Right forelimb (tissue), 1 donor: ENCODE measurements at regions not wholly inside any gene's neighbourhood (a gene's known extent, or its start where the extent isn't known, plus 50 kb on each side); places are given as distances from the start of the nearest gene placed in this dataset.

Experiments
- DNase-seq: peaks from one replicate; pipeline ENCODE4 v3.0.0-alpha.2; 2018

DNA sequence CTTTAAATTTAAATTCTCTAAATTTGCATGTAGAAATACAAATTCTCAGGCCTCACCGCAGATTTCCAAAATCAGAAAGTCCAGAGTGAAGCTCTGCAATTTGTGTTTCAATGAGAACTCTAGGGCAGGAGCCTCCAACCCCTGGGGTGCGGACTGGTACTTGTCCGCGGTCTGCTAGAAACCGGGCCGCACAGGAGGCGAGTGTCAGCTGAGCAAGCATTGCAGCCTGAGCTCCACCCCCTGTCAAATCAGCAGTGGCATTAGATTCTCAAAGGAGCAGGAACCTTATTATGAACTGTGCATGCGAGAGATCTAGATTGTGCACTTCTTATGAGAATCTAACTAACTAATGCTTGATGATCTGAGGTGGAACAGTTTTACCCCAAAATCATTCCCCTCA, 203.0 kb upstream of the PCSK2 start:
- no peak for DNase-seq

DNA sequence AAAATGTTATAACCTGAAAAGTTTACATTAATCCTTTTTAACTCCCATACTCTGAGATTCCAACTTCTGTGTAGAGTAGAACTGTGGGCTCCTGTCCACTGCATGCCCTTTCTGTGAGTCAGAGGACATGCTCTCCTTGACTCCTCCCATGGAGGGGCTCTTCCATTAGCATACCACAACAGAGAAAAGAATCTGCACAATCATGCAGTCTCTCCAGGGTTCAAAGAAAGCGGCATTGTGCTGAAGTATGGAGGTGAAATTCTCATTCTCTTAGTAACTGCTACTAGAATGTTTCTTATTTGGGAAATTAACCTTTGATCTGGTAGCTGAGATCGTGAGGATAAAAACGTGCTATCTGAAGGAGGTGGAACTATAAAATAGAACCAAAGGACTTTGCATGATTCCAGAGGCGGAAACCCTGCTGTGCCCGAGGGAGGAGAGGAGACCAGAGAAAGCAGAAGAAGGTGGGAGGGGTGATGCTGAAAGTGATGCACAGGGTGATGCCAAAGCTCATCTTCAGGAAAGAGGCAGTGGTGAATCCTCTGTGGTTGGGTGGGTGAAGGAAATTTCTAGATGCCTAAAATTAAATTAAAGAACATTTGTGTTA, 202.2 kb upstream of the PCSK2 start:
- no peak for DNase-seq

DNA sequence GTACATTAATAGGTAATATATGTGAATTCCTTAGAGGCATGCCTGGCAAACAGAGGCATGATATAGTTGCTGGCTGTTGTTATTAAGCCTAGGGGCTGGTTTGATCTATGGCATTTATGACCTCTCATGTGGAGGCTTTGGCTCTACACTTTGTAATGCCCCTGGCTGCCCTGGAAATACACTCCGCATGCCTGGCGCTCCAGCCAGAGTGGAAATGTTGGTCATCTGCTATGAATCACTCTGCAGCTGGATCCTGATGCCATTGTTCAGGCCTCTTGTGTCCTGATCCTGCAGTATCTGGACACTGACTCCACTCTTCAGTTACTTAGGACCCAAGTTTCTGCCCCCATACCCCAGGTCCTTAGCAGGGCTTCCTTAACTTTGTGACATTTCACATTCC, 200.5 kb upstream of the PCSK2 start:
- DNase-seq = no peak

DNA sequence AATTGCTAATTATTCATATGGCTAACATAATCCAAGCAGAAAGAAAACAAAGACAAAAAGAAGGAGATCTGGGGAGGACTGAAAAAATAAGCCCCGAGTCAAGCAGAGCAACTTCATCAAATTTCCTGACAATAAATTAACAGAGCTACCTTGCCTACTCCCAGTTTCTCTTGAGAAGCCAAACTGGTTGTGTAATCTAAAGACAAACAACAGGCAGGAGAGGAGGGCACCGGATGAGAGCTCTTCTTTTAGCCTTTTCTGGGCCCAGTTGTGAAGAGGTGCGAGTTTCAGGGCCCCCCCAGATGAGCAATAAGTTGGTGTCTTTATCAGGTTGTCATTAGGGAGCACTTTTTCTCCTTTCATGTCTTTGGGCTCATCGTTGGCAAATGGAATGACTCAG, 197.1 kb upstream of the PCSK2 start:
- no peak for DNase-seq

DNA sequence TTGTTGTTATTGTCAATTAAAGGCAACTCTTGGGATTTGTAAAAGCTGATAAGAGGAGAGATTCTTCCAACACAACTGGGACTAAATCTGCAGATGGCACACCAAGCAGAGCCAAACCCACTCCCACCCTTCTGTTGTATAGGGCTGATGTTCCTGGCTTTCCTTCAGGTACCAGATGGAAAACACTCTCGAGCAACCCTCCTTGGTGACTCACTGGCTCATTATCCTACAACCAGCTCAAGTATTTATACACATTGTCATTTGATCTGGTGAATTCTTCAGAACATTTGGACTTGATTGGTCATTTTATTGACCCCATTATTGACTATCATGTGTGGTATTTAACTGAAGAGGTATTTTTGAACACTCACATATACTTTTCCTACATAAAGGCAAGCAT, 190.3 kb upstream of the PCSK2 start:
- DNase-seq = no peak

GRCh38 chr20:17042122-17042521, 184.7 kb upstream of the PCSK2 start:
- no peak for DNase-seq

DNA sequence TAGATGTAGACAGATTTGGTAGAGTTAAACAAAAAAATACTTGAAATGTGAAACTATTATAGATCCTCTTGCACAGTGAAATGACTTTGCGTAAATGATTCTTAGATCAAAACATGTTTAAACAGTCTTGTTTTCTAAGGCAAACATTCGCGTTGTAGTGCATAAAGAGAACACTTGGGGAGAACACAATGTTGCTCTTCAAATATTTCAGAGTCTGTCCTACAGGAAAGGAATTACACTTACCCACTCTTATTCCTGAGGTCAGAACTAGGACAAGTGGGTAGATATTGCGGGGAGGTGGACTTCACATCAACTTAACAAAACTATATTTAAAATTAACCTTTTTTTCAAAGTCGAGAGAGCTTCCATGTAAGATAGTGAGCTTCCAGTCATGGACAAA, 183.5 kb upstream of the PCSK2 start:
- no peak for DNase-seq

DNA sequence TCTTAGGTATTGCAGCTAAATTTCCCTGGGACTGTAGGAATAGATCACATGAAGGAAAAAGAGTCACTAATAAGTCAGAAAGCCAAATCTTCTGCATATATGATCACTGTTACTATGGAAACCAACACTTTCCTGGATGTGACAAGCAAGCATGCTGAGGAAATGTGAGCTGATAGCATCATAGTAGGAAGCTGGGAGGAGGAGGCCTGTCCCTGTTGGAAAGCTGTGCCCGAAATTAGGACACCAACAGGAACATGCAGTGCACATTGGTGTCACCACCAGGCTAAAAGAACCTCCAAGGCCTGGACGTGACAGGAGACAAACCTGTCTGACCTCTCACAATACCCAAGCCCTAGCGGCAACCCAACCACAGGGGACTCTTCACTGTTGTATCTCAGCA, 181.9 kb upstream of the PCSK2 start:
- DNase-seq = no peak

DNA sequence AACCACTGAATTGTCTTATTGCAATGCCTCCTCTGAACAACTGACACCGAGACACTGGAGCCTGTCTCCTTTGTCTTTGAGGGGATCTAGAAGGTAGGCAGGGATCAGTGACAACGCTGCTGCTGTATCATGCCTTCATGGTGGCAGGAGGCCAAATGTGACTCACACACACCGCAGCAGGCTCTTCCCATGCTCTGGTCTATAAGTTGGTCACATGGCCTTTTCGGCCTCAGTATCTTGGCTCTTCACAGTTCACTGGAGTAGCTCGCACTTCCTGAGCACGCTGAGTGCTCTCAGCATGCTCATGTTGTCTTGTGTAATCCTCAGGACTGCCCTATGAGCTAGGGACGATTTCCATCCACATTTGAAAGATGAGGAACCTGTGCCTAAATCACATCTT, 167.4 kb upstream of the PCSK2 start:
- DNase-seq = no peak

DNA sequence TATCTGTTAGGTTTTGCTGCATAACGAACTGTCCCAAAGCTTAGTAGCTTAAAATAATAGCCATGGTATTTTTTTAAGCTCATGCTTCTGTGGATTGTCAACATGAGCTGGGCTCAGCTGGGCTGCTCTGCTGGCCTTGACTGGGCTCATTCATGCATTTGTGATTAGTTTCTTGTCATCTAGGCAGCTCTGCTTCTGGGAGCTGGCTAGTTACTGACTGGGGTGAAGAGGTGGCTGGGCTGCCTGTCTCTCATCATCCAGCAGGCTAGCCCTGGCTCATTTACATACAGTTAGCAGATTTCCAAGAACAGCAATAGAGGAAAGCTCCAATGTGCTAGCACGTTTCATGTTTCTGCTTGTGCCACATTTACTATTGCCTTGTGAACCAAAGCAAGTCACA, 165.1 kb upstream of the PCSK2 start:
- DNase-seq = no peak

DNA sequence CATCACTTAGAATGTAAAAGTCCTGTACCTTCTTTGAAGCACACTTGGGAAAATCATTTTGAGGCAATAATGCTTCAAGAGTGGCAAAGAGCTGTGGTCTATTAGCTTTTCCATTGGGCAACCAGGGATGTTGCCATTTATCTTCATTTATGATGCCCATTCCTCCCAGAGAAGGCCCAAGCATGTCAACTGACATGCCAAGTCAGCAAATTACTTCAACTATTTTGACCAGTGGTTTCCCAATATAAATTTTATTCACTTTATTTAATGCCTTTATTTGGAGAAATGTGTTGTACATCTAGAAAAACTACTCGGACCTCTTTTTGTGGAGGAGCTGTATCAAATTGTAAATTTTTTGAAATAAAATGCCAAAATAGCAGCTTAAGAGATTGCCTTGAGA, 164.1 kb upstream of the PCSK2 start:
- no peak for DNase-seq

DNA sequence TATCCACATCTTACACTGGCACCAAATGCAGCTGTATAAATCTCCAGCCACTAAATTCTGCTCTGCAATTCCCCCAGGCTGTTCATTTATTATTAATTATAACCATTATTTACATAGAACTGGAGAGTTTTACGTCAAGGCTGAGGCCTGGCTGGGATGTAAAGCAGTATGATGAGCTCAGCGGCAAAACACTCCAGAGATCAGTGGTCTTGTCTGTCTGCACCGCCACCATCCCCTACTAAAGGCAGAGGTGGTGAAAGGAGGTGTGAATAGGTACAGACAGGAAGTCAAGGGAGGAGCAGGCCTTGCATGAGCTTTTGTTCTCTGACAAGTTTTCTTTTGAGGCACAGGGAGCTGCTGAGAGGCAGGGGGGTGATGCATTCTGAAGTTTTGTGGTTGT, 159.9 kb upstream of the PCSK2 start:
- no peak for DNase-seq

DNA sequence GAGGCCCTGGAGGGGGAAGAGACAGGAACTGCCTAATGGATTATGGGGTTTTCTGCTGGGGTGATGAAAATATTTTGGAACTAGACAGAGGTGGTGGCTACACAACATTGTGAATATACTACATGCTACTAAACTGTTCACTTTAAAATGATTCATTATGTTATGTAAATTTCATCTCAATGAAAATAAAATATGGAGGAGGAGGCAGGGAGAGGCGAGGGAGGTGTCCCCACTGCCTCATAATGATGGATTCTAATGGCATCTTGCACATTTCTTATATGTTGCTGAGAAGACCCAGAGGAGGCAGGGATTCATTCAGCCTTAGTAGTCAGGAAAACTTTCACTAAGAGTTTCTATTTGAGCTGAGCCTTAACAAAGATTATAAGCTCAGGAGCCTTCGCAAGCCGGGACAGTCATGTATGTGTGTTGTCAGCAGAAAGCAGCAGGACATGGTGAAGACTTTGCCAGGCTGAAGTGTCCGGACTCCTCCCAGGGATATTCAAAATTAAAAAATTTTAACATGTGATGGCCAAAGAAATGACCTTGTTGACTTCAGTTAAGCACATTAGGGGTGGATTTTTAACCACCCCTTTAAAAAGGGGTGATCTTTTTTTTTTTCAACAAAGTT, 158.6 kb upstream of the PCSK2 start:
- DNase-seq = no peak

DNA sequence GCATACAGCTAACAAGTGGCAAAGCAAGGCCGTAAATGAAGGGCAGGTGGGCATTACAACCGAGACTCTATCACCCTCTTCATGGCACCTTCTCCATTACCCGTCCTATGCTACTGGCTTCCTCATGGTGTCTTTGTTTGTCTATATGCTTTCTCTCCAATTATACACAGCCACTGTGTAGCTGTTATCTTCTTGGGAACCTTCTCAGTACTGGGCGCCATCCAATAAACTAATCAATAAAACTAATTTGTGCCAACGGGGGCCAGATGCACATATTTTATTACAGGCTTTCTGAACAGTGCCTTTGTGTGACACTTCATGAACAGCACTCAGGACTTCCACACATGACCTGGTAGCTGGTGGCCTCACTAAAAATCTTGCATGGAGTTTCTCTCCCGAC, 149.8 kb upstream of the PCSK2 start:
- no peak for DNase-seq

GRCh38 chr20:17083738-17084137, 143.1 kb upstream of the PCSK2 start:
- DNase-seq = no peak

GRCh38 chr20:17084909-17085308, 141.9 kb upstream of the PCSK2 start:
- DNase-seq = no peak

DNA sequence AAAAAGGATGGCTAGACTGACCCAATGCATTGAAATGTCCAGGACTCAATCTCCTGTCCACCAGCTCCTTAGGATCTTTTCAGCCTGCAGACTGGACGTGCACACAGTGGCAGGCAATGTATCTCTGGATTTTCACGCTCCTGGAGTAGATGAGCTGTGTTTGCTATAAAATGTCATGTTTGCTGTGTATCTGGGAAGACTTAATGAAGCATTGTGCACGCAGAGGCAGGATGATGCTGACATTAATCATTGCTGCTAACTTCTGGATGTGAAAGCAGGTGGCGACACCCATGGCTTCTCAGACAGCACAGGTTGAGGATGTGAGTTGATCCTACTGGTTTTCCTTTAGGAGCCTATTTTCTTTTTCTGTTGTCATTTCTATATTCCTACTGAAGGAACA, 133.1 kb upstream of the PCSK2 start:
- DNase-seq = no peak

GRCh38 chr20:17097603-17098002, 129.2 kb upstream of the PCSK2 start:
- no peak for DNase-seq

DNA sequence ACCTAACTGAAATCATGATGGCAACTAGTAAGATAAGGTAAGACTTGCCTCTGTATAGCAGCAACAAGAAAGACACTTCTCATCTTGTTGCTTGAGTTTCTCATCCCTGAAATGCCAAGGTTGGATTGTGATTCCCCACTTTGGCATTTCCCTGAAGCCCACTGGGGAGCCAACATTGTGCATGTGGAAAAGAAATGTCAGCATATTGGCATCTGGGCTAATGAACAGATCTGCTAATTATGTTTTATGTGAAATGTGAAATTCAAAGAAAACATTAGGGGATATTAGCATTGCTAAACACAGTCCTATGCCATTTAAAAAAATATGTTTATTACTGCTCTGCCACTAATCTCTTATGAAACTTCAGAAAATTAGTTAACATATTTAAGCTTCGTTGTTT, 126.3 kb upstream of the PCSK2 start:
- no peak for DNase-seq

GRCh38 chr20:17107127-17107526, 119.7 kb upstream of the PCSK2 start:
- DNase-seq = no peak

DNA sequence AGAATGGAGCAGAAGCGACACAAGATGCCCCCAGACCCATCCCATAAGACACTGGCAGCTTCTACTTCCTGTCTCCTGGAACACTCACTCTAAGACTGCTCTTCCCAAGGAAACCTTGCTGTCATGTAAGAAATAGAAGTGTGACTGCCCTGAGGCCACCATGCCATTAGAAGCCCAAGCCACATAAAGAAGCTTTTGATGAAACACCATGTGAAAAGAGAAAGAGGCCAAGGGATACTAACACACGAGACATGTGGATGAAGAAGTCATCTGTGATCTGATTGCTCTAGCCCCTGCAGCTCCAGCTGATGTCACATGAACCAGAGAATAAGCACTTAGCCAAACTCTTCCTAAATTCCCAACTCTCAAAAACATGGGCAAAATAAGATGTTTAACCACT, 117.9 kb upstream of the PCSK2 start:
- DNase-seq = no peak

- no peak for DNase-seq
Measured at GRCh38 chr20:17109307-17109706, 117.5 kb upstream of the PCSK2 start.

DNA sequence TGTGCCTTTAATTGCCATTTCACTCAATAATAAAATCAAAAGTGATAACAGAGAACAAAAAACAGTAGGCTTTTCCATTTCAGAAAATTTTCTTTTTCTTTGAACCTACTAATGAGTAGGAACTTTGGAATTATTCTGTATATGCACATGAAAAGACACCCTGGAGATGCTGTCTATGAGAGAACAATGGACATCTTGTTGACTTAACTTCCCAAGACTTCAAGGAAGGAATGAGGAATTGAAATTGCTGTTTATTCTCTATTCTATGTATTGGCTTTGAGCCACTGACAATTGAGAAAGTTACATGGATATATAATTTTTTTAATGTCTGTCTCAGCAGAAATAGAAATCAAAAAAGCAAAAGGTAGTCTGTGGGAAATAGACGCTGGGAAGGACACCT, 98.6 kb upstream of the PCSK2 start:
- DNase-seq = no peak

DNA sequence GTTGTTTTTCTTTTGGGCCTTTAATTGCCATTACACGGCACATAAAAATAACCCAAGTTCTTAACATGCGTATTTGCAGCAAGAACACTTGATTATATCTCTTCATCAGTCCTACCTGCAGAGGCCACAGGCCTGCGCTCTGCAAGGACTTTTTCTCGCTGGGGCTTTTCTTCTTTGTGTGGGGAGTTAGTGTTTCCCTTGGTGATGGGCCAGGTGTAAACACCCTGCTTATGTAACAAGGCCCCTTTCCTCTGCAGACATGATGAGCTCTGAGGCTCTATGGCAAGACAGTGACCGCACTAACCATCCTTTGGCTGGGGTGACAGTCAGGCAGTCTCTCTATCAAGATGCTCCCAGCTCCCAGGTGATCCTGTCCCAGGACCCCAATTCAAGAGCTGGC, 97.8 kb upstream of the PCSK2 start:
- no peak for DNase-seq

DNA sequence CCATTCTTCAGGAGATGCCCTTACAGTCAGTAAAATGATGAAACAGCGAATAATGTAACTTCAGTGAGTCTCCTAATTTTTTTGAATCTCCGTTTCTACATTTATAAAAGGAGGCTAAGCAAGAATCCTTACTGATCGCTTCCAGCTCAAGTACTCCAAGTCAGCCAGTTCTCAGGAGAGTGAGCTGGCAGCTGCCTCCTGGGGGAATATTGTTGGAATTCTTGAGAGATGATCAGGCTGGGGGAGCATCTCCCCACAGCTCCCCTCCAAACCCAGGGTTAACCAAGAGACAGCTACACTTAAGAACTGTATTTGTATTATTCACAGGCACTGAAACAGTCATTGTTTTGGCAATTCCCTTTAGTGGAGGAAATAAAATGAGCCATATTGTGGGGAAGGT, 89.1 kb upstream of the PCSK2 start:
- no peak for DNase-seq

DNA sequence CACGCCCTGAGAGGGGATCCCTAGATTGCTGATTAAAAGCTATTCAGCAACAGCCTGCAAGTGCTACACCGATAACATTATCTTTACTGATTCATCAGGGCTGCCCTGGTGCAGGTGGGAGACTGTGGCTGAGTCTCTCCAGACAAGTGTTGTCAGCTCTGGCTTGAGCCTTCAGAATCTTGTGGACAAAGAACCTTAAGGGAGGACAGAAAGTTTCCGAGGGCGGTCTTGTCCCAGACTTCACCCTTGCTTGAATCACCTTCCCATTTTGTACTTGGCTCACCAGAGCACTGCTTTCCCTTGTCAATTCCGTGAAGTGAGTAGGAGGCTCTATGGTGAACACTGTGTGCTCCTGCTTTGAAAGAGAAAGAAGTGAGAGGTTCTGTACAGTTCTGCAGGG, 88.6 kb upstream of the PCSK2 start:
- DNase-seq = no peak
